GM12864 (cell line): ENCODE measurements at regions not wholly inside any gene's neighbourhood (a gene's known extent, or its start where the extent isn't known, plus 50 kb on each side); places are given as distances from the start of the nearest gene placed in this dataset.

Experiments
- DNase-seq: peaks from one replicate; pipeline ENCODE4 v3.0.0-alpha.2; 2011; ENCODE audit warnings: low read depth
- H3K4me3 ChIP-seq: 2 replicates; pipeline ENCODE4 v1.5.1; 2011; ENCODE audit warnings: mild to moderate bottlenecking, low read depth, low read length, control low read depth
- CTCF ChIP-seq: IDR thresholded peaks from 2 replicates; pipeline ENCODE4 v1.5.1; 2011; ENCODE audit warnings: low read depth, mild to moderate bottlenecking, moderate library complexity, low read length, control low read depth, inconsistent platforms; ENCODE audit errors: missing control alignments

DNA sequence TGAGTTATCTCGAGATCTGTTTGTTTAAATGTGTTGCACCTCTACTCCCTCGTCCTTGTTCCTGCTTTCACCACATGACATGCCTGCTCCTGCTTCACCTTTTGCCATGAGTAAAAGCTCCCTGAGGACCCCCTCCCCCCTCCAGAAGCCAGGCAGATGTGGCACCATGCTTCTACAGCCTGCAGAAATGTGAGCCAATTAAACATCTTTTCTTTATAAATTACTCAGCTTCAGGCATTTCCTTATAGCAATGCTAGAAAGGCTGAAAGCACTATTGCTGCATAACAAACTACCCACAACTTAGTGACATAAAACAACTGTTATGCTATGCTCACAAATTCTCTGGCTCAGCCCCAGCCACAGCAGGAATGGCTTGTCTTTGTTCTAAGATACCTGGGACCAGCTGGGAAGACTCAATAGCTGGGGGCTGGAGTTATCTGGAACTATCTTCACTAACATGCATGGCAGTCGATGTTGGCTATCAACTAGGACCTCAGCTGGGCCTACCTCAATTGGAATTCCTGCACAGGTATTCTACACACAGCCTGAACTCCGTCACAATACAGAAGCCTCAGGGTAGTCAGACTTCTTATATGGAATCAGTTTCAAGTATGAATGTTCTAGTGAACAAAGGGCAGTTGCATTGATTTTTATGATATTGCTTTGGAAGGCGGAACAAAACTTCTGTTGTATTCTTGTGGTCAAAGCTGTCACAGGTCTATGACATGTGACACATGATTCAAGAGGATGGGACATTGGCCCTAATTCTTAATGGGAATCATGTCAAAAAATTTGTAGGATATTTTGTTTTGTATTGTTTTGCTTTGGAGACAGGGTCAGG, 186.0 kb upstream of the PIRT start:
- no peak for TF ChIP-seq CTCF
- no peak for DNase-seq
- H3K4me3 ChIP-seq: no peak overlapping the region

GRCh38 chr17:11006530-11006929, 168.6 kb upstream of the PIRT start:
- no peak for TF ChIP-seq CTCF
- DNase-seq: no peak
- no peak overlapping the region for H3K4me3 ChIP-seq

DNA sequence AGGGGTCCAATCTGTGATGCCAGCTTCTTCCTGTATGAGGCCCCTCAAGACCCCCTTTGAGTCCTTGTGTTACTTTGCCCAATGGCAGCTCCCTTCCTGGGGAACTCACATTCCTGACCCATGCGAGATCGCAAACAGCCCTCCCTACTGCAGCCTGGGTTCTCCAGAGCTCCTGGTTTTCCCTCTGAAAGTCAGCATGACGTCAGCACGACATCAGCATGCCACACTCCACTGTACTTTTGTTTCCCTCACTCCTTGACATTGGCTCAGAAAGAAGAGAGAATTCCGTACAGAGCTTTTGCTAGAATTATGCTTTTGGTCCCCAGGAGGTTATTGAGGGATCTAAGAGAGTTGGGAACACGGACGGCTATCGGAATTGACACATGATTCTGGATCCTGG, 168.1 kb upstream of the PIRT start:
- no peak for DNase-seq
- TF ChIP-seq CTCF: no peak
- no peak overlapping the region for H3K4me3 ChIP-seq

DNA sequence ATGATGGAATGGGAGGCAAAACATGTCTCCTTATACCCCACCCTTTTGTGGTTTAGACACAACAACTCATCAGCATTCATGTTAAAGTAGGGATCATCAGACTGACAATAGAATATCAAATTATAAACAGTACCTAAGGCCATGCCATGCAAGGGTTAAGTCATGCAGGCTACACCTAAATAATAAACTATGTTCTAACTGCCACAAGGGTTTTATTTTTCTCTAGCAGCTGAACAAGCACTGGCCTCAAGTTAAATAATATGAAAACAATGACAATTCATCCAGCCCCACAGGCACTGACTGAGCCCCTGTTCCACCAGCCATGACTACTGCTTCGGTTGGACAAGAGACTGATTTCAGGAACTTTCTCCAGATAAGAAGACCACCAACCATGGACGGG, 164.5 kb upstream of the PIRT start:
- H3K4me3 ChIP-seq: no peak overlapping the region
- DNase-seq: no peak
- no peak for TF ChIP-seq CTCF

GRCh38 chr17:11001651-11002050, 163.8 kb upstream of the PIRT start:
- DNase-seq: no peak
- H3K4me3 ChIP-seq: no peak overlapping the region
- no peak for TF ChIP-seq CTCF

DNA sequence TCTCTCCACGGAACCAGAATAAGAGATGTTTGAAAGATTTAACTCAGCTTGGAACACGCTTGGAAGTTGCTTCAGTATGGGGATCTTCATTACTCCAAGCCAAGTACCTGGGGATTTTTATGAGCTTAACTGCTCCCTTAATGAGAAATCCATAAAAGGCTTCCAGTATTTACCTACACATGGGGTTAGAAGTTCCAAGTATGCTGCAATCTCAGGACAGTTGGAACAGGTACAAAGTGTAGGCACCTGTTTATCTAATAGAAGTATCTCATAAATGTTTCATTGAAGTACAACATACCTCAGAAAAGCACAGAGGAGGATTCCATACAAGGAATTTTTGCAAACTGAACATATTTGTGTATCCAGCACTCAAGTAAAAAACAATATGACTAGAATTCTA, 161.6 kb upstream of the PIRT start:
- no peak overlapping the region for H3K4me3 ChIP-seq
- no peak for TF ChIP-seq CTCF
- DNase-seq: no peak

DNA sequence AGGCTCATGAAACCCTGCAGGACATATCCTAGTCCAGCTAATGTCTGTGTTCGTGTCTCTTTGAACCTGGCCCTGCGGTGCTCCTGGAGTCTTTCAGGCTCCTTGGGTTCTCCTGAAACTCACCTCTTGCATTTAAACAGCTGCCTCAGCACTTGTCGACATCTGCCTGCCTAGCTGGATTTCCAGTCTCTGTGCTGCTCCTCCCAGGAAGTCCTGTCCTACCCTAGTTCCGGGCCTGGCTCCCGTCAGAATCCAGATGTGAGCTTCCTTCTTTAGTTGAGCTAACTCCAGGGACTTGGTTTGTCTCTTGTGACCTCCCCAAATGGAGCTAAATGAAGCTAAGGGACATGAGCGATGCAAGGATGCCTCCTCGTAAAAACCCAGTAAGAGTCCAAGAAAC, 155.2 kb upstream of the PIRT start:
- no peak for DNase-seq
- TF ChIP-seq CTCF: no peak
- H3K4me3 ChIP-seq: no peak overlapping the region
